ENCODE measurements at regions not wholly inside any gene's neighbourhood (a gene's known extent, or its start where the extent isn't known, plus 50 kb on each side); places are given as distances from the start of the nearest gene placed in this dataset.

DNA sequence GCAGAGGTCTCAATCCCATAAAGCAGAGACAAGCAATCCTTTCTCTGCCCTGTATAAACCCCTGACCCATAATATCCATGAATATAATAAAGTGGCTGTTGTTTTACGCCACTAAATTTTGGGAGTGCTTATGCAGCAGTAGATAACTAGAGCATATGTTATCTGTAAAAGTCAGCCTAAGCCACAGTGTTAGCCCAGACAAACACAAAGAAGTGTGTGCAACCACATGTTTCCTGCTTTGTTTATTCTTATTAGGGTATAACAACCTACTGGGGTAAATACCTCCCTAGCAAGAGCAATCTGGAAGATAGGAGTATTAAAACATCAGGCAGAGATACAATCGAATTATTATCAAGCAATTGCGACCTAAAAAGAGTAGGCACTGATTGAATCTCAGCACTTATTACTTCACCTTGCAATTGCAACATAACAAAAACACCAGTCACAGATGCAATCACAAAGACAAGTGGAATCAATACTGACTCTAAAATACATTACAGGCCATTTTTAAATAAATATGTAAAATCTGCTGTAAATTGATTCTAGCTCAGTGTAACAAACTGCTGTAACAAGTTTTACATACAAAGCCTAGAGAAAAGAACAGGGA lies 94.6 kb upstream of the UBE2E2 start:
- CTCF ChIA-PET: no interaction called here
- peaks cover 6% of the 10 kb centered on the region for H3K4me1 ChIP-seq (ENCODE audit: control insufficient read depth, insufficient read depth, low read length)

DNA sequence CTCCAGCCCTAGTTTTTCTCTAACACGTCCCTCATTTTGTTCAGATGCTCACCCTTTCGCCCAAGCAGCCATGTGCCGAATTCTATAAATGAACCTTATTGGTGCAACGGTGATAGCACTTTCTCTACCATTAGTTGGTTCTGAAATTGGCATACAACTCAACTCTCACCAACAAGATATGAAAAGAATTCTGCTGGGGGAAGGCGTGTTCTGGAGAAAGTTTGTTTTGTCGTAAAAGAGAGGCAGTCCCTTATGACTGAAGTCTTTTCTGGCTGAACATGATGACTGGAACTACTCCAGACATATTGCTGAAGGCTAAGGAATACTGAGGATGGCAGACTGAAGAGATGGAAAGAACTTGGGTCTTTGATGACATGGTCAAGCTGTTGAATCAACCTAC lies 91.8 kb upstream of the UBE2E2 start:
- H3K4me3 ChIP-seq (ENCODE audit: low read depth, low read length): no peak overlapping the region
- no peaks in the 10 kb centered on the region for H3K36me3 ChIP-seq (ENCODE audit: control insufficient read depth in 2 of 2, insufficient read depth in 1 of 2, low read length in 2 of 2)
- ChIA-PET CTCF (no interaction called here), POLR2A (no interaction called here)
- H3K27ac ChIP-seq (ENCODE audit: extremely low read depth, low read depth, low read length): no peak overlapping the region
- TF ChIP-seq ZNF155 (tag by site-specific recombination; IDR thresholded peaks at IDR 0.05) (no peak), ZNF768 (tag by site-specific recombination; IDR thresholded peaks at IDR 0.05) (no peak)
- peaks cover 12% of the 10 kb centered on the region for H3K4me1 ChIP-seq (ENCODE audit: control insufficient read depth, insufficient read depth, low read length)
- no peaks in the 10 kb centered on the region for H3K9me3 ChIP-seq (ENCODE audit: control insufficient read depth, insufficient read depth, low read depth, low read length)

More for the DNA sequence above, 94.6 kb upstream of the UBE2E2 start:
- Histone ChIP-seq H3K36me3 (ENCODE audit: control insufficient read depth in 2 of 2, insufficient read depth in 1 of 2, low read length in 2 of 2) (no peaks in the 10 kb centered on the region), H3K27ac (ENCODE audit: extremely low read depth, low read depth, low read length) (no peak overlapping the region), H3K4me3 (ENCODE audit: low read depth, low read length) (no peak overlapping the region), H3K9me3 (ENCODE audit: control insufficient read depth, insufficient read depth, low read depth, low read length) (no peaks in the 10 kb centered on the region)
- TF ChIP-seq ZNF157 (tag by site-specific recombination; IDR thresholded peaks at IDR 0.05): no peak
- TF ChIP-seq, protein P1, sequence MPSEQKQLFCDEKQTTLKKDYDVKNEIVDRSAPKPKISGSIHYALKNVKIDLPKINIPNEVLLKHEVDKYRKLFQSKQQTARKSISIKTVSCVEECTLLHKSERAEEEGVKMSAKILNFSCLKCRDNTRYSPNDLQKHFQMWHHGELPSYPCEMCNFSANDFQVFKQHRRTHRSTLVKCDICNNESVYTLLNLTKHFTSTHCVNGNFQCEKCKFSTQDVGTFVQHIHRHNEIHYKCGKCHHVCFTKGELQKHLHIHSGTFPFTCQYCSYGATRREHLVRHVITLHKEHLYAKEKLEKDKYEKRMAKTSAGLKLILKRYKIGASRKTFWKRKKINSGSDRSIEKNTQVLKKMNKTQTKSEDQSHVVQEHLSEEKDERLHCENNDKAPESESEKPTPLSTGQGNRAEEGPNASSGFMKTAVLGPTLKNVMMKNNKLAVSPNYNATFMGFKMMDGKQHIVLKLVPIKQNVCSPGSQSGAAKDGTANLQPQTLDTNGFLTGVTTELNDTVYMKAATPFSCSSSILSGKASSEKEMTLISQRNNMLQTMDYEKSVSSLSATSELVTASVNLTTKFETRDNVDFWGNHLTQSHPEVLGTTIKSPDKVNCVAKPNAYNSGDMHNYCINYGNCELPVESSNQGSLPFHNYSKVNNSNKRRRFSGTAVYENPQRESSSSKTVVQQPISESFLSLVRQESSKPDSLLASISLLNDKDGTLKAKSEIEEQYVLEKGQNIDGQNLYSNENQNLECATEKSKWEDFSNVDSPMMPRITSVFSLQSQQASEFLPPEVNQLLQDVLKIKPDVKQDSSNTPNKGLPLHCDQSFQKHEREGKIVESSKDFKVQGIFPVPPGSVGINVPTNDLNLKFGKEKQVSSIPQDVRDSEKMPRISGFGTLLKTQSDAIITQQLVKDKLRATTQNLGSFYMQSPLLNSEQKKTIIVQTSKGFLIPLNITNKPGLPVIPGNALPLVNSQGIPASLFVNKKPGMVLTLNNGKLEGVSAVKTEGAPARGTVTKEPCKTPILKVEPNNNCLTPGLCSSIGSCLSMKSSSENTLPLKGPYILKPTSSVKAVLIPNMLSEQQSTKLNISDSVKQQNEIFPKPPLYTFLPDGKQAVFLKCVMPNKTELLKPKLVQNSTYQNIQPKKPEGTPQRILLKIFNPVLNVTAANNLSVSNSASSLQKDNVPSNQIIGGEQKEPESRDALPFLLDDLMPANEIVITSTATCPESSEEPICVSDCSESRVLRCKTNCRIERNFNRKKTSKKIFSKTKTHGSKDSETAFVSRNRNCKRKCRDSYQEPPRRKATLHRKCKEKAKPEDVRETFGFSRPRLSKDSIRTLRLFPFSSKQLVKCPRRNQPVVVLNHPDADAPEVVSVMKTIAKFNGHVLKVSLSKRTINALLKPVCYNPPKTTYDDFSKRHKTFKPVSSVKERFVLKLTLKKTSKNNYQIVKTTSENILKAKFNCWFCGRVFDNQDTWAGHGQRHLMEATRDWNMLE (tag by site-specific recombination; conservative IDR thresholded peaks at IDR 0.05; ENCODE audit: low read depth): no peak
- TF ChIP-seq, protein P2, sequence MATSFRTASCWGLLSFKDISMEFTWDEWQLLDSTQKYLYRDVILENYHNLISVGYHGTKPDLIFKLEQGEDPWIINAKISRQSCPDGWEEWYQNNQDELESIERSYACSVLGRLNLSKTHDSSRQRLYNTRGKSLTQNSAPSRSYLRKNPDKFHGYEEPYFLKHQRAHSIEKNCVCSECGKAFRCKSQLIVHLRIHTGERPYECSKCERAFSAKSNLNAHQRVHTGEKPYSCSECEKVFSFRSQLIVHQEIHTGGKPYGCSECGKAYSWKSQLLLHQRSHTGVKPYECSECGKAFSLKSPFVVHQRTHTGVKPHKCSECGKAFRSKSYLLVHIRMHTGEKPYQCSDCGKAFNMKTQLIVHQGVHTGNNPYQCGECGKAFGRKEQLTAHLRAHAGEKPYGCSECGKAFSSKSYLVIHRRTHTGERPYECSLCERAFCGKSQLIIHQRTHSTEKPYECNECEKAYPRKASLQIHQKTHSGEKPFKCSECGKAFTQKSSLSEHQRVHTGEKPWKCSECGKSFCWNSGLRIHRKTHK (tag by site-specific recombination; IDR thresholded peaks at IDR 0.05): no peak
- TF ChIP-seq GLIS2 (tag by site-specific recombination; IDR thresholded peaks at IDR 0.05): no peak
- TF ChIP-seq ZNF530 (tag by site-specific recombination; IDR thresholded peaks at IDR 0.05; ENCODE audit: low read depth): no peak
- no peak for TF ChIP-seq ZNF112 (tag by site-specific recombination; IDR thresholded peaks at IDR 0.05)
- TF ChIP-seq ZNF114 (tag by site-specific recombination; IDR thresholded peaks at IDR 0.05): no peak
- TF ChIP-seq ZFP69B (tag by site-specific recombination; IDR thresholded peaks at IDR 0.05): no peak
- POLR2A ChIA-PET: no interaction called here

DNA sequence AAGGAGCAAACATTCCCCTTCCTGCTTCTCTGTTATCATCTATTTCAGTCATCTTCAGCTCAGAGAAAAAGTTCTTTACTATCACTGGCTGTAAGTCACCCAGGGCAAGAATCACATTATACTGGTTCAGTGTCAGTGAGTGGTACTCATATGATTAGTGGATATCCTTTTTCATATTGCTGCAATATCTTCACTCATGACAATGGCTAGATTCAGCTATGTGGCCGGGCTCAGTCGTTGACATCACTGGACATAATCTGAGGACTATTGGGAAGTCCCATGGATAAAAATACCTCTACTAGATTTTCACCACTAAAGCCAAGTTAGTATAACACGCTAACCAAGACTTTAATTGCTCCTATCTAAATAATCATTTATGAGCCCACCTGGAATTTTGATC lies 91.3 kb upstream of the UBE2E2 start:
- Histone ChIP-seq H3K36me3 (ENCODE audit: control insufficient read depth in 2 of 2, insufficient read depth in 1 of 2, low read length in 2 of 2) (no peaks in the 10 kb centered on the region), H3K4me3 (ENCODE audit: low read depth, low read length) (no peak overlapping the region), H3K4me1 (ENCODE audit: control insufficient read depth, insufficient read depth, low read length) (peaks cover 16% of the 10 kb centered on the region), H3K9me3 (ENCODE audit: control insufficient read depth, insufficient read depth, low read depth, low read length) (no peaks in the 10 kb centered on the region), H3K27ac (ENCODE audit: extremely low read depth, low read depth, low read length) (no peak overlapping the region)
- ChIA-PET POLR2A (no interaction called here), CTCF (interaction anchor here (0.5 kb wide), 1 partner anchor 151 kb away, joined by 6 read pairs; no protein-coding TSS in a partner anchor)
- TF ChIP-seq, protein P3, sequence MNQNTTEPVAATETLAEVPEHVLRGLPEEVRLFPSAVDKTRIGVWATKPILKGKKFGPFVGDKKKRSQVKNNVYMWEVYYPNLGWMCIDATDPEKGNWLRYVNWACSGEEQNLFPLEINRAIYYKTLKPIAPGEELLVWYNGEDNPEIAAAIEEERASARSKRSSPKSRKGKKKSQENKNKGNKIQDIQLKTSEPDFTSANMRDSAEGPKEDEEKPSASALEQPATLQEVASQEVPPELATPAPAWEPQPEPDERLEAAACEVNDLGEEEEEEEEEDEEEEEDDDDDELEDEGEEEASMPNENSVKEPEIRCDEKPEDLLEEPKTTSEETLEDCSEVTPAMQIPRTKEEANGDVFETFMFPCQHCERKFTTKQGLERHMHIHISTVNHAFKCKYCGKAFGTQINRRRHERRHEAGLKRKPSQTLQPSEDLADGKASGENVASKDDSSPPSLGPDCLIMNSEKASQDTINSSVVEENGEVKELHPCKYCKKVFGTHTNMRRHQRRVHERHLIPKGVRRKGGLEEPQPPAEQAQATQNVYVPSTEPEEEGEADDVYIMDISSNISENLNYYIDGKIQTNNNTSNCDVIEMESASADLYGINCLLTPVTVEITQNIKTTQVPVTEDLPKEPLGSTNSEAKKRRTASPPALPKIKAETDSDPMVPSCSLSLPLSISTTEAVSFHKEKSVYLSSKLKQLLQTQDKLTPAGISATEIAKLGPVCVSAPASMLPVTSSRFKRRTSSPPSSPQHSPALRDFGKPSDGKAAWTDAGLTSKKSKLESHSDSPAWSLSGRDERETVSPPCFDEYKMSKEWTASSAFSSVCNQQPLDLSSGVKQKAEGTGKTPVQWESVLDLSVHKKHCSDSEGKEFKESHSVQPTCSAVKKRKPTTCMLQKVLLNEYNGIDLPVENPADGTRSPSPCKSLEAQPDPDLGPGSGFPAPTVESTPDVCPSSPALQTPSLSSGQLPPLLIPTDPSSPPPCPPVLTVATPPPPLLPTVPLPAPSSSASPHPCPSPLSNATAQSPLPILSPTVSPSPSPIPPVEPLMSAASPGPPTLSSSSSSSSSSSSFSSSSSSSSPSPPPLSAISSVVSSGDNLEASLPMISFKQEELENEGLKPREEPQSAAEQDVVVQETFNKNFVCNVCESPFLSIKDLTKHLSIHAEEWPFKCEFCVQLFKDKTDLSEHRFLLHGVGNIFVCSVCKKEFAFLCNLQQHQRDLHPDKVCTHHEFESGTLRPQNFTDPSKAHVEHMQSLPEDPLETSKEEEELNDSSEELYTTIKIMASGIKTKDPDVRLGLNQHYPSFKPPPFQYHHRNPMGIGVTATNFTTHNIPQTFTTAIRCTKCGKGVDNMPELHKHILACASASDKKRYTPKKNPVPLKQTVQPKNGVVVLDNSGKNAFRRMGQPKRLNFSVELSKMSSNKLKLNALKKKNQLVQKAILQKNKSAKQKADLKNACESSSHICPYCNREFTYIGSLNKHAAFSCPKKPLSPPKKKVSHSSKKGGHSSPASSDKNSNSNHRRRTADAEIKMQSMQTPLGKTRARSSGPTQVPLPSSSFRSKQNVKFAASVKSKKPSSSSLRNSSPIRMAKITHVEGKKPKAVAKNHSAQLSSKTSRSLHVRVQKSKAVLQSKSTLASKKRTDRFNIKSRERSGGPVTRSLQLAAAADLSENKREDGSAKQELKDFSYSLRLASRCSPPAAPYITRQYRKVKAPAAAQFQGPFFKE (tag by site-specific recombination; IDR thresholded peaks at IDR 0.05; ENCODE audit: borderline replicate concordance): no peak
- TF ChIP-seq, protein P4, sequence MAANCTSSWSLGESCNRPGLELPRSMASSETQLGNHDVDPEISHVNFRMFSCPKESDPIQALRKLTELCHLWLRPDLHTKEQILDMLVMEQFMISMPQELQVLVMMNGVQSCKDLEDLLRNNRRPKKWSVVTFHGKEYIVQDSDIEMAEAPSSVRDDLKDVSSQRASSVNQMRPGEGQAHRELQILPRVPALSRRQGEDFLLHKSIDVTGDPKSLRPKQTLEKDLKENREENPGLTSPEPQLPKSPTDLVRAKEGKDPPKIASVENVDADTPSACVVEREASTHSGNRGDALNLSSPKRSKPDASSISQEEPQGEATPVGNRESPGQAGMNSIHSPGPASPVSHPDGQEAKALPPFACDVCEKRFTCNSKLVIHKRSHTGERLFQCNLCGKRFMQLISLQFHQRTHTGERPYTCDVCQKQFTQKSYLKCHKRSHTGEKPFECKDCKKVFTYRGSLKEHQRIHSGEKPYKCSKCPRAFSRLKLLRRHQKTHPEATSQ (tag by site-specific recombination; IDR thresholded peaks at IDR 0.05): no peak
- TF ChIP-seq ZNF548 (tag by site-specific recombination; IDR thresholded peaks at IDR 0.05): no peak
- no peak for TF ChIP-seq ZNF311 (tag by site-specific recombination; IDR thresholded peaks at IDR 0.05; ENCODE audit: borderline replicate concordance)
- TF ChIP-seq ZNF366 (tag by site-specific recombination; conservative IDR thresholded peaks at IDR 0.05): no peak
- TF ChIP-seq, protein P5, sequence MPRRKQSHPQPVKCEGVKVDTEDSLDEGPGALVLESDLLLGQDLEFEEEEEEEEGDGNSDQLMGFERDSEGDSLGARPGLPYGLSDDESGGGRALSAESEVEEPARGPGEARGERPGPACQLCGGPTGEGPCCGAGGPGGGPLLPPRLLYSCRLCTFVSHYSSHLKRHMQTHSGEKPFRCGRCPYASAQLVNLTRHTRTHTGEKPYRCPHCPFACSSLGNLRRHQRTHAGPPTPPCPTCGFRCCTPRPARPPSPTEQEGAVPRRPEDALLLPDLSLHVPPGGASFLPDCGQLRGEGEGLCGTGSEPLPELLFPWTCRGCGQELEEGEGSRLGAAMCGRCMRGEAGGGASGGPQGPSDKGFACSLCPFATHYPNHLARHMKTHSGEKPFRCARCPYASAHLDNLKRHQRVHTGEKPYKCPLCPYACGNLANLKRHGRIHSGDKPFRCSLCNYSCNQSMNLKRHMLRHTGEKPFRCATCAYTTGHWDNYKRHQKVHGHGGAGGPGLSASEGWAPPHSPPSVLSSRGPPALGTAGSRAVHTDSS (tag by site-specific recombination; IDR thresholded peaks at IDR 0.05): no peak

Data from HEK293 (cell line).